Stimulated activated CD8-positive, alpha-beta memory T cell treated with anti-CD3 and anti-CD28 coated beads, Interleukin-7, amount 100 ng/mL, for 48 hours (primary cell): ENCODE measurements at regions not wholly inside any gene's neighbourhood (a gene's known extent, or its start where the extent isn't known, plus 50 kb on each side); places are given as distances from the start of the nearest gene placed in this dataset.
"Not testable (repeated sequence)": the region's sequence is repeated elsewhere in the genome, so short reads cannot be mapped to it uniquely, and the experiment has no call there.

ENCODE experiments used
- DNase-seq, 2 donors: peaks; one replicate each; pipeline ENCODE4 v3.0.0-alpha.2; 2020; ENCODE audit warnings: low read depth in 1 of 2; ENCODE audit errors: extremely low read depth in 1 of 2

DNA sequence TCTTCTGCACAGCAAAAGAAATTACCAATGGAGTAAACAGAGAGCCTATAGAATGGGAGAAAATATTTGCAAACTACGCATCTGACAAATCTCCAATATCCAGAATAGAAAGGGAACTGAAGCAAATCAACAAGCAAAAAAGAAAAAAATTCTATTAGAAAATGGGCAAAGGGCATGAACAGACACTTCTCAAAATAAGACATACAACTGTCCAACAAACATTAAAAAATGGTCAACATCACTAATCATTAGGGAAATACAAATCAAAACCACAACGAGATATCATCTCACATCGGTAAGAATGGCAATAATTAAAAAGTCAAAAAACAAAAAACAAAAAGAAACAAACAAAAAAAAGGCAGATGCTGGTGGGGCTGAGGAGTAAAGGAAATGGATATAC lies 356.4 kb downstream of the ADCYAP1 start:
- DNase-seq = no peak

GRCh38 chr18:1267021-1267420 lies 362.4 kb downstream of the ADCYAP1 start:
- no peak for DNase-seq

GRCh38 chr18:1270081-1270480 lies 365.4 kb downstream of the ADCYAP1 start:
- DNase-seq = no peak

GRCh38 chr18:1273469-1273868 lies 368.8 kb downstream of the ADCYAP1 start:
- DNase-seq = no peak

DNA sequence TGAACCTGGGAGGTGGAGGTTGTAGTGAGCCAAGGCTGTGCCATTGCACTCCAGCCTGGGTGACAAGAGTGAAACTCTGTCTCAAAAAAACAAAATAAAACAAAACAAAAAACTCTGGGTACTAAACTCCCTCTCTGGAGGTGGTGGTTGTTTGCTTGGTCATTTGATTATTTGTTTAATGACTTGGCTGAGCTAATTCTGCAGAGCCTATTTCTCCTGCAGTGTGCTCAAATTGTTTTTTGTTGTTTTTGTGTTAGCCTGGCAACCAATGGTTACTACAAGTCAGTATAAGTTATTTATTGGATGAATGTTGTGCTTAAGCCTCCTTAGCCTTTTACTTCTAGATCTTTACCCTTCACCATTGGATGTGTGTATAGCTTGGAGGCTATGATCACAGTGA lies 387.5 kb downstream of the ADCYAP1 start:
- no peak for DNase-seq

DNA sequence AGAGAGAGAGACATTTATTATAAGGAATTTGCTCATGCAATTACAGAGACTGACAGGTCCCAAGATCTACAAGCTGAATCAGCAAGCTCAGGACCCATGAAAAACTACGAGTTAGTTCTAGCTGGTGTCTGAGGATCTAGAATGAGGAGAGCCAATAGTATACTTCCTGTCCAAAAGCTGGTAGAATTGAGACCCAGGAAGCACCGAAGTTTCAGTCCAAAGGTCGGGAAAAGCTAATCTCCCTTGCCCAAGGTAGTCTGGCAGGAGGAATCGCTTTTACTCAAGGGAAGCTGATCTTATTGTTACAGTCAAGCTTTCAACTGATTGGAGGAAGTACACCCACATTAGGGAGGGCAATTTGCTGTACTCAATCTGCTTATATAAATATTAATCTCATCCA lies 389.6 kb downstream of the ADCYAP1 start:
- DNase-seq = no peak

- DNase-seq = no peak
Observed at GRCh38 chr18:1296237-1296636, 391.6 kb downstream of the ADCYAP1 start.

DNA sequence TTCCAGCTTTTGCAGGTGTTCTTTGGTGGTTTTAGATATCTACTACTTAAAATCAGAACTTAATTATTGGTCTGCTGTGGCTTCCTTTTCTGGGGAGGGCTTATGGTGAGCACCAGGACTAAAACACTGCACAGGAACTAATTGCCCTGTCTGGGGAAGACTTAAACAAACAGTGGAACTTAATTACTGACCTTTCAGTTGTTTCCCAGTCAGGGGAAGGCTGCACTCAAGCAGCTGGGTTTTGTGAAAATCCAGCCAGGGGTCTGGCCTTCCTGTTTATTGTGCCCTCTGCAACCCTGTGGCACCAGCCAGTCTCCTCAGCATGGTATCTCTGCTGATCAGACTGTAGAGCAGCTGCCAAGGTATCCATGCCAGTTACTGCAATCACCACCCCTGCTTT lies 398.2 kb downstream of the ADCYAP1 start:
- no peak for DNase-seq

- no peak for DNase-seq
Observed at GRCh38 chr18:1304392-1304992, 399.8 kb downstream of the ADCYAP1 start.

DNA sequence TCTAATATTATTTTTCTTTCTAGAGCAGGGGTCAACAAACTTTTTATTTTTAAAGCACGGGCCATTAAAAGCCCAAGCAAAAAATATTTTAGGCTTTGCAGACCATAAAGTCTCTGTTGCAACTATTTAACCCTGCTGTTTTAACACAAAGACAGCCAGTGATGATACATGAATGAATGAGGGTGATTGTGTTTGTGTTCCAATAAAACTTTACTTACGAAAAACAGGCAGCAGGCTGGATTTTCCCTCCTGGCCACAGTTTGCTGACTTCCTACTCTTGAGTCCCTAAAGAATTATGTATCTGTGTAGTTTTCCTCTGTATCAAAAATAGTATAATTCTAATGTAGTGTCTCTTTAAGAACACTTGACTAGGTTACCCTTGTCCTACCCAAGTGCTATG lies 402.0 kb downstream of the ADCYAP1 start:
- DNase-seq = no peak

- no peak for DNase-seq
Observed at GRCh38 chr18:1308686-1309085, 404.0 kb downstream of the ADCYAP1 start.

DNA sequence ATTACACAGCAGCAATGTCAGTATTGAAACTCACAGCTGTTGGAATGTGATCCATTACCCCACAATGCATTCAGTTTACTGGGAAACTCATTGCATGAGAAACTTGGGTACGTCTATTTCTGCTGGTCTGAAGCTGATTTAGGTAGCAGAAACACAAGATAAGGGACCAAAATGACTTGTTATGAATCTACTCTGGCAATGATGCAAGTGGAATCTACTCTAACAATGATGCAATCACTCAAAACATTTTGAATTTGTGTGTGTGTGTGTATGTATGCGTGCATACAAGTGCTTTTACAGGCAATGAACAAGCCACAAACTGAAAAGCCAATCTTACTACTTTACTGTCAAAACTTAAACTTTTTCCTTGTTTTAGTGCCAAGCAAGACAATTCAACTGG lies 406.7 kb downstream of the ADCYAP1 start:
- DNase-seq = no peak

GRCh38 chr18:1335345-1335744 lies 430.7 kb downstream of the ADCYAP1 start:
- not testable (repeated sequence) for DNase-seq

- no peak for DNase-seq
Observed at GRCh38 chr18:1350931-1351450, 446.3 kb downstream of the ADCYAP1 start.

GRCh38 chr18:1353025-1353424 lies 448.4 kb downstream of the ADCYAP1 start:
- DNase-seq = no peak

DNA sequence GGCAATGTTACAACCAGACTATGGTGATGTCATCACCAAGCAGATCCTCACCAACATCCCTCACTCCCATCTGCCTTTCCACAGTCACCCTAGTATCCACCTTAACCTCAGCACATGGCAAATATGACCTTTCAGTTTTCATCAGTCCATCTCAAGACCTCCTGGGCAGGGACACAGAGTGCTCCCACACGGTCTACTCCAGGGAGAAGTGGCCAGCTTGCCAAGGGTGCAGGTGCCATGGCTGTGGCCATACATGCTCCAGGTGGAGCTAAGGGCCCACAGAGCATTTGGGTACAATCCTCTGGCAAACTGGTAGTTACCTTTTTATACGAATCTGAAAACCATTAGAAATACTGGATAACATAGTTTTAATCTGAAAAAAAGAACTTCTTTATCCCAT lies 453.1 kb downstream of the ADCYAP1 start:
- no peak for DNase-seq

- no peak for DNase-seq
Observed at GRCh38 chr18:1361936-1362335, 457.3 kb downstream of the ADCYAP1 start.

DNA sequence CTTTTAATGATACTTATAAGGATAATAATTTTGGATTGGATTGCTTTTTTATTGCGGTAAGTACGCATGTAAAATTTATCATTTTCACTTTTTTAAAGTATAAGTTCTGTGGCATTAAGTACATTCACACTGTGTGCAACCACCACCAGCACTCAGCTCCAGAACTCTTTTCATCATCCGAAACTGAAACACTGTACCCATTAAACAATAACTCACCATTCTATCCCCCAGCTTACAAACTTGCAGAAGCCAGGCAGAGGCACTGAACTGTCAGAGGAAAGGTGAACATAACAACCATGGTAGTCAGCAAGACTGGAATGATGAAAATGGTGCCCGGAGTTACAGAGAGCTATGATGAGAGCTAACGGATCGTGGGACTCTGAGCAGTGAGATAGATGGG lies 465.9 kb downstream of the ADCYAP1 start:
- DNase-seq = no peak

DNA sequence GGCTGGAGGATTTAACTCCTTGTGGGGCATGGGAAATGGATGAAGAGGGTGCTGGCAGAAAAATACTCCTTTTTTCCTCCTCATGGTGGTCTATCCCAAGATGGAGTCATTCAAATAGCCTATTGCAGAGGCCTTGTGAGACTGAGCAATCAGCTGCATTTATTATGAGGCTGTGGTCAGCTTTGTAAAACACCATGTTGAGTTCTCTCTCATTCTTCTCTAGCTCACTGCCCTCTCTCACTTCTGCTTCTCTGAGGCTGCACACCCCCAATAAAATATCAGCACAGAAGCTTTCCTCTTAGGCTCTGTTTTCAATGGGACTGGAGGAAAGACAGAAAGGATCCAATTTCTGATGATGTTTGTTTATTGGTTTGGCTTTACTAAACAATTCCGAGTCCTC lies 467.1 kb downstream of the ADCYAP1 start:
- no peak for DNase-seq

DNA sequence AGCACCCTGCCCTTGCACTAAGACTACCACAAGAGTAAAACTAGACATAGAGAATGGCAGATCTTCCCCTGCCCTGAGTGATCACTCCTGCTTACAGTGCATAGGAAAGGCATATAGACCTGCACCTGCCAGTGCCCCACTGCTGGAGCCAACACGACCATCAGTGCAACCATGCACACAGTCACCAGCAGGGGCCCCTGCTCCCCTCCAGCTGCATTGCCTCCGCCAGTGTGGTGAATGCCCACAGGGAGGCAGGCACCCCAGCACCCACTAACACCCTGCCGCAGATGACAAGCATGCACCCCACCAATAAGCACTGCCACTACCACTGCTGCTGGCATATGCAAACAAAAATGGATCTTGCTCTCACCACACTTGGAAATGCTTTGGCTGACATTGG lies 478.8 kb downstream of the ADCYAP1 start:
- no peak for DNase-seq

- not testable (repeated sequence) for DNase-seq
Observed at GRCh38 chr18:1388468-1388867, 483.8 kb downstream of the ADCYAP1 start.

- no peak for DNase-seq
Observed at GRCh38 chr18:1392046-1392445, 487.4 kb downstream of the ADCYAP1 start.
